Activated CD8-positive, alpha-beta memory T cell treated with anti-CD3 and anti-CD28 coated beads for 48 hours (primary cell): ENCODE measurements at regions not wholly inside any gene's neighbourhood (a gene's known extent, or its start where the extent isn't known, plus 50 kb on each side); places are given as distances from the start of the nearest gene placed in this dataset.

ENCODE experiments used
- DNase-seq, 3 experiments: peaks; one replicate each; pipeline ENCODE4 v3.0.0-alpha.2; 2020; ENCODE audit warnings: low read depth in 2 of 3, low spot score in 2 of 3

DNA sequence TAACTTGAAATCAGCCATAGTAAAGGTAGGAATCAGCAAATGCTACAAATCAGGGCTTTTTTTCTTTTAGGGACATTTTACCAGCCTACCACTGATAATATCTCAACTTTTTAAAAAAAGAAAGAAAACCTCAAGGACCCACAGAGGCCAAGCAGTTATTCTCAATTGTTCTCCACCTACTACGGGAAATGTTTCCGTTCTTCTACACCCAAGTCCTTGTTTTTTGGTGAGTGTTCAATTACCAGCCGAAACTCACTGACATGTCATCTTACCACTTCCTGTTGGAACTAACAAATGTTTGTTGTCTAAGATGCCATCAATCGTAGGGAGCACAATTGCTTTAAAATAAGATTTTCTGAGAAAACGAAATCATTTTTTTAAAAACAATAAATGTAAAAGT, 50.2 kb upstream of the CDK1 start:
- no peak for DNase-seq

DNA sequence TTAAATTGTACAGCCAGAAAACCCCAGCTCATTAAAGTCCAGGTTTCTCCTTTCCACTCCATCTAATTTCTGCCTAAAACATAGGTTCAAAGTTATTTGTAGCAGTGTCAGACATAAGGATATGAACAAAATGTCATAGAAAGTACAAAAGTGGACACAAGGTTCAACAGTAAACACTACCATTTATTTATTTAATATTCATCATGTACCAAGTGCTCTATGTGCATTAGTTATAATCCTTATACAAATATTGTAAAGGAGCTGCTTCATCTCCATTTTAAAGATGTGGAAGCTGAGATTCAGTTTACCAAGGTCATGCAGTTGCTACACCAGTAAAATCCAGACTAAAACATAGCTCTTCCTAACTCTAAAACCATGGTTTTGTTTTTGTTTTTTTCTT, 52.0 kb upstream of the CDK1 start:
- DNase-seq, result no peak

DNA sequence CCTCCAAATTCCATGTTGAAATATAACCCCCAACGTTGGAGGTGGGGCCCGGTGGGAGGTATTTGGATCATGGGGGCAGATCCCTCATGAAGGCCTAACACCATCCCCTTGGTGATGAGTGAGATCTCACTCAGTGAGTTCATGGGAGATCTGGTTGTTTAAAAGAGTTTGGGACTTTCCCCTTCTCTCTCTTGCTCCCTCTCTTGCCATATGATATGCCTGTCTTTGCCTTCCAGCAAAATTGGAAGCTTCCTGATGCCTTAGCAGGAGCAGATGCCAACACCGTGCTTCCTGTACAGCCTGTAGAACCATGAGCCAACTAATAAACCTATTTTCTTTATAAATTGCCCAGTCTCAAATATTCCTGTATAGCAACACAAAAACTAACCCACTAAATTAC, 55.7 kb upstream of the CDK1 start:
- no peak for DNase-seq

DNA sequence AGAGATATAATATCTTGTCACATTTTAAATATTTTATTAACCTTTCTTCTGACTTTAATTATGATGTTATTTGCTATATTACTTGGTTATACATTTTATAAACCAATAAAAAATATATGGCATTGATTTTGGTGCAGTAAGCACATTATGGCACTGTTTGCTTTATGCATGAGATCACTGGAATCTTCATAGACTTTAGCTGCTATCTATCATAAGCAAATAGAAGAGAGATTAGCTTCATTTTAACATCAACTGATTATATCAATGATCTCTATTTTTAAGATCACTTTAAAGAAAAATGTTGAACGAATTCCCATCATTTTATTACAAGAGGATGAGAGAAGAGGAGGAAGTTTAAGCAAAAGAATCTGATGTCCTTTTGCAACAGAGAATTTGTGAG, 58.6 kb upstream of the CDK1 start:
- DNase-seq, result no peak

DNA sequence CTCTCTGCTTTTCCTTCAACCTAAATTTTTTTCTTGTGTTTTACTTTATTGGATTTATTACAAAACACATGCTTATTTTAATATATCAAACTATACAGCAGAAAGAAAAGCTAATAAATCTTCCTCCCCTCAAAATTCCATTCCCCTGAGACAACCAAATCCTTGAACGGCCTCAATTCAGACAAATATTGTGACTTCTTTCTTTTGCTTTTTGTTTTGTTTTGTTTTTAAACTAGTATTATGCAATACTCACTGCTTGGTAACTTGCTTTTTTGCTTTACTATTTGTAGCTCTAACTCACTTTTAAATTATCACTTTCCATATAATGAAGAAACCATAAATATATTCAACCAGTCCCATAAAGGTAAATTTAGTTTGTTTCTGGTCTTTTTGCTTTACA, 59.4 kb upstream of the CDK1 start:
- DNase-seq, result no peak

DNA sequence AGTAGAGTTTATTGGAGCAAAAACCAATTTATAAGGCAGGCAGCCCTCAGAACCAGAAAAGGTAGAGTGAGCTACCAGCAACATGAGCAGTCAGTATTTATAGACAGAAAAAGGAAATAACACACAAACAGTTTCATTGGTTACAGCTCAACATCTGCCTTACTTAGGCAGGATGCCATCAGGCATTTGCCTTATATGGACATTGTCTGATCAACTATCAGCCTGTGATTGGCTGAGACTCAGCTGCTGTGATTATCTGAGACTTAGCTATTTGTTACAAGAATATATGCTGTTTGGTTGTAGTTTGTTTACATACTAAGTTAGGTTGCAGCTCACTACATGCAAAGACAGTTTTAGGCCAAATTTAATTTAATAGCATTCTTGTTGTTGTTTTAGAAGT, 60.4 kb upstream of the CDK1 start:
- no peak for DNase-seq

DNA sequence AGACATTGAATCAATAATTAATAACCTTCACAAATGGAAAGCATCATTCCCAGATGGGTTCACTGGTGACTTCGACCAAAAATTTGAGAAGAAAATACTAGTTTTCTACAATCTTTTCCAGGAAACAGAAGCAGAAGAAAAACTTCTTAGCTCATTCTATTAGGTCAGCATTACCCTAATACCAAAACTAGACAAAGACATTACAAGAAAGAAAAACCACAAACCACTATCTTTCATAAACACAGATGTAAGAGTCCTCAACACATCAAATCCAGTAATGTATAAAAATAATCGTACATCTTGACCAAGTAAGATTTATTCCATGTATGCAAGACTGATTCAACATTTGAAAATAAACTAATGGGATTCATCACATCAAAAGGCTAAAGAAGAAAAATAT, 64.0 kb upstream of the CDK1 start:
- no peak for DNase-seq

DNA sequence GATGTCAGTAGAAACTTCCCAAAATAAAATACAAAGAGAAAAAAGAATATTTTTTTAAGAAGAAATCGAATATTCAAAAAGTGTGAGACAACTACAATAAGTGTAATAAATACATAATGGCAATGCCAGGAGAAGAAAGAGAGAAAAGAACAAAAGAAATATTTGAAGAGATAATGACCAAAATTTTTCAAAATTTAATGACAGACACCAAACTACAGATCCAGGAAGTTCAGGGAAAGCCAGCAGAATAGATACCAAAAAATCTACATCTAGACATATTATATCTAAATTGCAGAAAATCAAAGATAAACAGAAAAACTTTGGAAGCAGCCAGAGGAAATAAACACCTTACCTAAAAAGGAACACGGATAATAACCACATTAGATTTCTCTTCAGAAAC, 66.8 kb upstream of the CDK1 start:
- DNase-seq, result no peak

DNA sequence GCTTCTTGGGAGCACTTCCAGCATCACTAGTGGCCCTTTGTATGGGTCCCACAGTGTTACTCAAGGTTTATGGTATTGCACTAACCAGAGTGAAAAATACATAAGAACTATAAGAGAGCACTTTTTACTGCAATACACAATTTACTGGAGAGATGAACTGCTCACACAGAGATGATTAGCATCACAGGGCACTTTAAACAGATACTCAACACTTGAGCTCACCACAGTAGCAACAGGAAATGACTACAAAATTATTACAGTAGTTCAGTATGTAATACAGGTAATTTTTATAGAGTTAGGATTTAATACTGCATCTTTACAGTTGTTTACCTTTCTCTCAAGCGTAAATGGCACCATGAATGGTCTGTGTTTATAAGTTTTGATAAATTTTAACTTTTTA, 68.2 kb upstream of the CDK1 start:
- DNase-seq, result no peak

DNA sequence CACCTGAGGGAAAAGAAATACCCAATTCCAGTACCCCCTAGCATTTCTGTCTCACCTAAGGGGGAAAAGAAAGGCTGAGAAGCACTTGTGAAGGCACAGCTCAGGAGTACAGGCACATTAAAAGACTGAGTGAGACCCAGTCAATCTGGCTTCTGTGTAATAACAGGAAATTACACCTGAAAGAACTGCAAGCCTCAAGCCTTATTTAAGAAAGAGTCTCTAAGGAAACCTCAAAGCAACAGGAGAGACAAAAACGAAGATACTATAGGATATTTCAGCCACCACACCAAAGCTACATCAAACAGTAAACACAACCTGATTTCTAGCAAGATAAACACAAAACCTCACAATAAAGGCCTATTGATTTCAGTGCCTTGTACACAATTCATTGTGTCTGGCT, 69.6 kb upstream of the CDK1 start:
- no peak for DNase-seq

DNA sequence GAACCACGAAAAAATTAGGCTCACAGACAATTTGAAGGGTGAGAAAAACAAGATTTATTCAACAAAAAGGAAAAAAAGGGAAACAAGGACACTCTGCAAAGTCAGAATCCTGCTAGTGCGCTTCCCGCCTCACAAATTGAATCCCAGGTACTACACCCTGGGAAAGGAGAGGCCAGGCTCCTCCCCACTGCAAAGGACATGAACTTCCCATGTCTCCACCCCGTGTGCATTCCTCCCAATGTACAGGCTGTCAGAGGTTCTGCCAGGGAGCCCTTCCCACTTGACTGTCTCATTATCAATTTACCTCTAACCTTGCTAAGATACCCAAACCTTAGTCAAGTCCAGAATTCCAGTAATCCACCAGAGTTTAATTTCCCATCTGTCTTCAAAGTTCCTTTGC, 70.4 kb upstream of the CDK1 start:
- no peak for DNase-seq

DNA sequence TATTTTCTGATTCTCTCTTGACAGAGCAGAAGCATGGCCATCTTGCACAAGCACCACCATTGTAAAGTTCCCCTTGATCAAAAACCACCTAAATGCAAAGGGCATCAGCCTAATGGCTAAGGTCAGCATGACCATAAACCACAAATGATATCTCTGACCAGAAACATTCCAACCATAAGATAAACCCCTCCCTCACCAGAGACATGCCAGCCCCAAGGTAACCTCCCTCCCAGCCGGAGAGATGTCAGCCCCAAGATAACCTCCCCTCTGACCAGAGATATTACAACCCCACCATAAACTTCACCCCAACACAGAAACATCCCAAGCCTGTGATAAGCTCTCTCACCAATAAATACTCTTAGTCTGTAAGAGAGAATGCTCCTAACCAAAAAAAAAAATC, 72.1 kb upstream of the CDK1 start:
- DNase-seq, result no peak

DNA sequence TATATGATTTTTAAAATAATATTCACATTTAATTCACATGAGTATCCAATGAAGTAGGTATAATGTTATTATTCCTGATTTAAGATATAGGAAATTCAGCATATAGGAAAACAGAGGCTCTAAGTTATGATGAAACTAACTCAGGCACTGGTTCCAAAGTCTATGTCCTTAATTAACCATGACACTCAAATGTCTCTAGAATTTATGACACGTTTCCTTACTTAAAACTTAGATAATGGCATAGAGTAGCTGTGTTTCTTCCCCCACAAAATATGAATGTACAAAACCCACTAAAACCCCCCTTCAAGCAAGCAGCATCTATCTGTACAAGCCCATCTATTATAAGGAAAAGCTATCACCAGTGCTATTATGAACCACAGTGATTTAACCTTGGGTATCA, 72.9 kb upstream of the CDK1 start:
- no peak for DNase-seq

DNA sequence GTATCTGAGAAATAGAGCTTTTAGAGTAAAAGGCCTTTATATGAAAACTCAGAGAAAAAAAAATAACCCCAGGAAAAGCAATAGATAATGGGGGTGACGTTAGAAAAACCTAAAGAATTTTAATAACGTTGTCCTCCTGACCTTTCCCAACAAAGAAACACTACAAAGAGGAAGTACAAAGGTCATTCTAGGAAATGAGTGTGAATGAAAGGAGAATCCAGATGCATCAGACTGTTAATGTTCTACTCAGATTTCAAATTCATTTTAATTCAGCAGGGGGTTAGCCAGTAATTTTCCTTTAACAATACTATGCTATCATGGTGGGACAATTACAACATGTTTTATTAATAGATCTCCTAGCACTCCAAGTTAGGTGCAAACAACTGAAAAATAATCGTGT, 73.8 kb upstream of the CDK1 start:
- no peak for DNase-seq

DNA sequence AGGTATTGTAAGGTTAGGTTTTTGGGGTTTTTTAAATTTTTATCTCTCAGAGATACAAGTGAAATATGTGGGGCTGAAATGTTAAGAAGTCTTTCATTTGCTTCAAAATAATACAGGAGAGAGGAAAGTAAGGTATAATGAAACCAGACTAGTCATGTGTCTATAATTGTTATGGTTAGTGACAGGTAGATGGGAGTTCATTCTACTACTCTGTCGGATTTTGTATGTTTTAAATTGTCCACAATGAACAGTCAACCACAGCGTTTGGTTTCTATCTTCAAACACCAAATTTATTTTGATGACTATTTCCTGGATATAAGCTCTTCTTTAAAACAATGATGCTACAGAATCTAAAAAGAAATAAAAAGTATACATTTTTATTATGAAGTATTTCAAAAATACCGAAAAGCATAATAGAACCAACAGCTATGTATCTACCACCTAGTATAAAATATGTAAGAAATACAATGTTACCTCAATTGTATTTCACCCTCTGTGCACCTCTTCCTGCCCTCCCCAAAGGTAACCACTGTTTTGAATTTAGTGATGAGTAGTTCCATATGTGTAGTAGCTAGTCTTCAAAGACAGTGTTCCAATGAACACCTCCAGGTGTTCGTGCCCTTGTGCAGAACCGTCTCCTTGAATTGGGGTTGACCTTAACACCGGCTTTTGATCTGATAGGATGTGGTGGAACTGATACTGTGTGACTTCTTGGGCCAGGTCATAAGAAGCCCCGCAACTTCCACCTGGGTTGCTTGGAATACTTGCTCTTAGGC, 74.8 kb upstream of the CDK1 start:
- no peak for DNase-seq

DNA sequence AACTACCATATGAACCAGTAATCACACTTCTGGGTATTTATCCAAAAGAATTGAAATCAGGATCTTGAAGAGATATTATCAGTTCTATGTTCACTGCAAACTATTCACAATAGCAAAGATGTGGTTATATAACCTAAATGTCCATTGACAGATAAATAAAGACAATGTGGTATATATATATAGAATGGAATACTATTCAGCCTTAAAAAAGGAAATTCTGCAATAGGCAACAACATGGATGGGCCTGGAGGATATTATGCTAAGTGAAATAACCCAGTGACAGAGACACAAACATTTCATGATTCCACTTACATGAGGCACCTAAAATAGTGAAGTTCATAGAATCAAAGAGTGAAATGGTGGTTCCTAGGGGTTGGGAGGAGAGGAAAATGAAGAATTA, 90.6 kb upstream of the CDK1 start:
- DNase-seq, result no peak

DNA sequence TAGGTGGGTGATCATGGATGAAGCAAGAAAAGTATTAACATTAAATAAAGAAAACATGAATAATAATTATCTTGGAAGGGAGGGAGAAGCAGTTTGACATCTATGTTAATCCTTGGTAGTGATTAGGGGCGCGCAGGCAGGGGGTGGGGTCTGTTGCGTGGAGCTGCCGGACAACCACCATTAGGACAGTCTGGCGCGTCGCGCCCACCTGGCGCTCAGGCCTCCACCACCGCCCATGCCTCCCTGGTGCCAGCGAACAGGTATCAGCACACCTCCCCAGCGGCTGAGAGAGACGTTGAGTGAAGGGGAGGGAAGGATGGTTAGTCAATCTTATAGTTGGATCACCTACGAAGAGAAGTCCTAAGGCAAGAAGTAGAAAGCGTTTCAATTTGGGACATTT, 94.2 kb upstream of the CDK1 start:
- no peak for DNase-seq

DNA sequence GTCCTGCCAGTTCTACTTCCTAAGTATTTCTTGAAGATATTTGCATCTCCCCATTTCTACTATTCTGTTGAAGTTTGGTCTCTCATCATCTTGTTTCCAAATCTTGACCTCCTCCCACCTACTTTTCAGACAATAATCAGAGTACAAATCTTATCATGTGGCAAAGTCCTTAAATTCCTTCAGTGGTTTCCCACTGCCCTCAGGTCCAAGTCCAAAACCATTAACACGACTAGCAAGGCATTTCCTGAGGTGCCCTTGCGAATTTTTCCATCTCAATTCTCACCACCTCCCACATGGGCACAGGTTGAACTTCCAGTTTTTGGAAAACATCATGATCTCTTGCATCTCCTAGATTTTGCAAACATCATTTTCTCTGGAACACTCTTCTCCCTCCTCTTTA, 97.2 kb upstream of the CDK1 start:
- DNase-seq, result no peak

DNA sequence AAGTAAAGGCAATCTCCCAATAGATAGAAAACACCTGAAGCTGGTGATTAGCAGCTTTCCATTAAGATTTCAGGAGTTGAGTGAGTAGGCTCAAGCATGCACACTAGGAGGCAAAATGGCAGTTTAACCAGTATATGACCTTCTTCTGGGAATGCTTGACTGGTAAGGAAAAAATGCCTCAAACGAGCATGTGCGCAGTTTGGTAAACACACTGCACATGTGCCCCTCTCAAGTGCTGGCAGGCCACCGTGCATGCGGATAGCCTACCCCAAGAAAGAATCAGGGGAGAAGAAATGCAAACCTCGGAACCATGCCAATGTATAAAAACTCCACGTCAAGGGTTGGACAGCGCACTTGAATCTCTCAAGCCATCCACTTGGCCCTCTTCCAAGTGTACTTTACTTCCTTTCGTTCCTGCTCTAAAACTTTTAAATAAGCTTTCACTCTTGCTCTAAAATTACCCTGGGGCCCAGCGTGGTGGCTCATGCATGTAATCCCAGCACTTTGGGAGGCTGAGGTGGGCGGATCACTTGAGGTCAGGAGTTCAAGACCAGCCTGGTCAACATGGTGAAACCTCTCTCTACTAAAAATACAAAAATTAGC, 98.8 kb upstream of the CDK1 start:
- no peak for DNase-seq

DNA sequence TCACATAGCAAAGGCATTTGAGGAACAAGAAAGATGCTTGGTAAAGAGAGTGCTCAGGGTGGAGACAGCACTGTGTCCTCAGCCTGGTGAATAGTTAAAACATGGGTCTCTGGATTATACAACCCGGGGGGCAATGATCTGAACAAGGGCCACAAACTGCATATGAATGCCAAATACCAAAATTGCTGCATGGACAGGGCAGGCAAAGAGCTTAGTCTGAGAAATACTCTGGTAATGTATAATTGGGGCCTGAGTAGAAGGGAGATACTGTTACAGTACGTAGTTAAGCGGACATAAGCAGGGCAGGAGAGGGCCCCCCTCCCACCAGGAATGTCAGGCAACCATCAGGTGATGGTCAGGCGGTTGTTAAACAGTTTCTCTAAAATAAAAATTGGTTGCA, 99.3 kb upstream of the CDK1 start:
- no peak for DNase-seq

DNA sequence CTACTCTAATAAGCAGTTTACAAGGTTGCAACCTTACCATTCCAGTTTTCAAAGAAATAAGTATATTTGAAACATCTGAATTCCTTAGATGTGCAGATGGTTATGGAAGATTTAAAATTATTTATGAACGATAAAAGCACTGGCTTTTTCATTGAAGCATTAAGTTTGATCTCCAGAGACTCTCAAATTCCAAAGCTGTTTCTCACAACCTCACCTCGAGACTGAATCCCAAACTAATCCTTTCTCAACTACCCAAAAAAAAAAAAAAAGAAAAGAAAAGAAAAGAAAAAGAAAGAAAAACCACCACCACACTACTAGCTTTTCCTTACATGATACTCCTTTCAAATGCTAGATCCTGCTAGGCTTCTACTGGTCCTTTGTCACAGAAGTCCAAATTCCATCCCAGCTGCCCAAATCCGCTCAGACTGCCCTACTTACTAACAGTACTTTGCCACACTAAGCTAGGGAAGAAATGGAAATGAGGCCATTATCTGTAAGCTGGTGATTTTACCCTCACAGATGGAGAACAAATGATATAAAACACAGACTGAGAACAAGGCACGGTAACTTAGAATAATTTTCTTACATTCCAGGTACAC, 100.6 kb upstream of the CDK1 start:
- DNase-seq, result no peak

DNA sequence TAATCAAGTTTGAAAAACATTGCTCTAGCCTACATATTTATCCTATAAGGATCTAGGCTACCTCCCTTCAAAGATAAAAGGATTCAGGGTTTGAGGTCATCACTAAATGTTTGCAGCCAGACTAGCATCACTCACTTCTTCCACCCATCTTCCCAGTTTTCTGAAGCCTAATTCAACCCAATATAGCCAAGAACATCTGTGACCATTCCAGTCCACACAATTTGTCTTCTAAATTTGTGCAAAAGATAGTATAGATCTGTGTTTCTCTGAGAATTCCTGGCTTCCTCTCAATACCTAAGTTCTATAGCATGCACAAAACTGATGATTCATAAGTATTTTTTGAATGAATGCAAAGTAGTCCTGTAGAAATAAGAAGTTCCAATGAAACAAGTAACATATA, 103.0 kb upstream of the CDK1 start:
- no peak for DNase-seq

DNA sequence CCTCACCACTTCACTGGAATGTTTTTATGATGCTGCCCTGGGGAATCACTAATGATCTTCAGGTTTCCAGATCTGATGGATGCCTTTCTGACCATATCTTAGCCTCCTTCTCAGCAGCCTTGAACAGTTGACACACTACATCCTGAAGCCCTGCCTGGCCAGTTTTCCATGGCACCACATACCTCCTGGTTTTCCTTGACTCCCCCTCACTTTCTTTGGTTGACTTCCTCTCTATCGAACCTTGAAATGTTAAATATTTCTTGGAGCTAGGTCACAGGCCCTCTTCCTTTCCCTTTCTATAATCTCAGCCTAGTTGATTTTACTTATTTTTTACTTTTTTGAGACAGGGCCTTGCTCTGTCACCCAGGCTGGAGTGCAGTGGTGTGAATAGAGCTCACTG, 108.8 kb upstream of the CDK1 start:
- DNase-seq, result no peak
